ENCODE measurements at regions not wholly inside any gene's neighbourhood (a gene's known extent, or its start where the extent isn't known, plus 50 kb on each side); places are given as distances from the start of the nearest gene placed in this dataset.

DNA sequence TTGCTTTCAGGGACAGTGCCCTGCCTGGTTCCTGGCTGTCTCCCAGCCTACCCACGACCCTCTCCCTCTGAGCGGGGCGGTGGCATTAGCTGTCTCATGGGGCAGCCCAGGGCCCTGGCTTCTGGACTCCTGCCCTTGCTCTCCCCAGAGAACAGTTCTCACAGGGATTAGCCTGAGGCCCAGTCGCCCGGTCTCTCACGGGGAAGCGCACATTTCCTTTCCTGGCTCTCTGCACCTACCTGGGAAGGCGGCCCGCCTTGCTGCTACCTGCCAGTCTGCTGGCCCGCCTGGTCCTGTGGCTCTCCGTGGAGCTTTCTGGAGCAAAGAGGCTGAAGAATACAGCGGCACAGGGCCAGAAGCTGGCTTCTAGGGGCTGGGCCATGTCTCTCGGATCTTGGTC is 128.4 kb downstream of the FHDC1 start:
- H4K91ac ChIP-seq (ENCODE audit: low read length), result peak overlapping the region; percentile 28
- no peak overlapping the region for H3K9ac ChIP-seq (ENCODE audit: low read length)
- H3K23ac ChIP-seq (ENCODE audit: low read length in 2 of 2), result no peak overlapping the region
- H3K4me2 ChIP-seq (ENCODE audit: low read length, poor library complexity, severe bottlenecking), result no peak overlapping the region
- no peak for DNase-seq
- peak overlapping the region in 1 of 2 experiments; percentile 17 for H3K4ac ChIP-seq (ENCODE audit: low read depth in 1 of 2, low read length in 2 of 2)
- H3K4me3 ChIP-seq (ENCODE audit: insufficient read depth in 1 of 2, low read depth in 1 of 2, low read length in 2 of 2), result no peak overlapping the region
- no peak overlapping the region for H3K14ac ChIP-seq (ENCODE audit: low read length in 2 of 2)
- H3K27ac ChIP-seq (ENCODE audit: low read length, poor library complexity, severe bottlenecking), result no peak overlapping the region
- H3K79me1 ChIP-seq (replicated peaks; ENCODE audit: low read length, poor library complexity, severe bottlenecking), result no peaks in the 10 kb centered on the region
- H3K18ac ChIP-seq (ENCODE audit: low read depth in 1 of 2, low read length in 2 of 2), result no peak overlapping the region
- H3K4me1 ChIP-seq (ENCODE audit: control insufficient read depth, insufficient read depth, low read depth, low read length), result peaks cover 4% of the 10 kb centered on the region
- H2AFZ ChIP-seq (ENCODE audit: low read depth, low read length), result no peak overlapping the region
- no peak overlapping the region for H2BK5ac ChIP-seq (ENCODE audit: low read depth, low read length, poor library complexity, severe bottlenecking)
- H2BK120ac ChIP-seq (ENCODE audit: low read depth, low read length), result no peak overlapping the region
- 81% methylated on average over 13 of the region's 13 CpGs for WGBS
- peaks cover 0 to 11% of the 10 kb centered on the region in 2 experiments for H3K27me3 ChIP-seq (ENCODE audit: control insufficient read depth in 1 of 2, insufficient read depth in 1 of 2, low read length in 2 of 2)
- peak overlapping the region; percentile 68 for H4K8ac ChIP-seq (ENCODE audit: low read length)
- H3K36me3 ChIP-seq (ENCODE audit: control insufficient read depth in 1 of 2, insufficient read depth in 2 of 2, low read depth in 1 of 2, low read length in 2 of 2), result no peaks in the 10 kb centered on the region
- H2BK15ac ChIP-seq (ENCODE audit: low read depth, poor library complexity, severe bottlenecking), result no peak overlapping the region
- H2AK5ac ChIP-seq (ENCODE audit: low read length, severe bottlenecking), result no peak overlapping the region
- H3K9me3 ChIP-seq (ENCODE audit: control insufficient read depth, low read length), result no peaks in the 10 kb centered on the region
- H2BK12ac ChIP-seq (ENCODE audit: low read length in 2 of 2), result no peak overlapping the region

DNA sequence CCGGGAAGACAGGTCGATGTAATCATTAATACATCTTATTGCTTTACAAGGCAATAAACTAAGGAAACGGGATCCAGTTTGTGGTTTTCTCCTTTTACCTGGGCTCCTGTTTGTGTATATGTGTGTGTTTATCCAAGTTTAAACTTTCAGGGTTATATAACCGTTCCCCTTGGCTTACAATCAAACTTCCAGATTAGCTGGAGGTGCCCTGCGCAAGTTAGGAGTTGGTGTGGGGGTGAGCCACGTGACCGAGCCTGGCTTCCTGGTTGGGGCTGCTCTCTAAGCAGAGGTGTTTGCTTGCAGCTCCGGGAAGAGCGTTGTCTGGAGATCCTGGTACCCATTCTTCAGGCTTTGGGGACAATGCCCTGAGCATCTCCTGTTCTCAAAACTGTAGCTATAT is 129.2 kb downstream of the FHDC1 start:
- no peak overlapping the region for H2BK15ac ChIP-seq (ENCODE audit: low read depth, poor library complexity, severe bottlenecking)
- H4K91ac ChIP-seq (ENCODE audit: low read length), result no peak overlapping the region
- H3K4ac ChIP-seq (ENCODE audit: low read depth in 1 of 2, low read length in 2 of 2), result no peak overlapping the region
- H3K4me2 ChIP-seq (ENCODE audit: low read length, poor library complexity, severe bottlenecking), result no peak overlapping the region
- peaks cover 2% of the 10 kb centered on the region for H3K4me1 ChIP-seq (ENCODE audit: control insufficient read depth, insufficient read depth, low read depth, low read length)
- H2AFZ ChIP-seq (ENCODE audit: low read depth, low read length), result no peak overlapping the region
- no peak overlapping the region for H3K4me3 ChIP-seq (ENCODE audit: insufficient read depth in 1 of 2, low read depth in 1 of 2, low read length in 2 of 2)
- H3K9ac ChIP-seq (ENCODE audit: low read length), result no peak overlapping the region
- no peak overlapping the region for H2BK120ac ChIP-seq (ENCODE audit: low read depth, low read length)
- no peak overlapping the region for H2BK12ac ChIP-seq (ENCODE audit: low read length in 2 of 2)
- H2AK5ac ChIP-seq (ENCODE audit: low read length, severe bottlenecking), result no peak overlapping the region
- no peak overlapping the region for H3K18ac ChIP-seq (ENCODE audit: low read depth in 1 of 2, low read length in 2 of 2)
- no peak for DNase-seq
- H3K23ac ChIP-seq (ENCODE audit: low read length in 2 of 2), result no peak overlapping the region
- H3K27me3 ChIP-seq (ENCODE audit: control insufficient read depth in 1 of 2, insufficient read depth in 1 of 2, low read length in 2 of 2), result peaks cover 0 to 4% of the 10 kb centered on the region in 2 experiments
- no peak overlapping the region for H2BK5ac ChIP-seq (ENCODE audit: low read depth, low read length, poor library complexity, severe bottlenecking)
- H3K79me1 ChIP-seq (replicated peaks; ENCODE audit: low read length, poor library complexity, severe bottlenecking), result no peaks in the 10 kb centered on the region
- 76% methylated on average over 3 of the region's 9 CpGs for WGBS
- H3K9me3 ChIP-seq (ENCODE audit: control insufficient read depth, low read length), result no peaks in the 10 kb centered on the region
- H3K27ac ChIP-seq (ENCODE audit: low read length, poor library complexity, severe bottlenecking), result no peak overlapping the region
- no peaks in the 10 kb centered on the region for H3K36me3 ChIP-seq (ENCODE audit: control insufficient read depth in 1 of 2, insufficient read depth in 2 of 2, low read depth in 1 of 2, low read length in 2 of 2)
- no peak overlapping the region for H4K8ac ChIP-seq (ENCODE audit: low read length)
- no peak overlapping the region for H3K14ac ChIP-seq (ENCODE audit: low read length in 2 of 2)

GRCh38 chr4:153067376-153067775 is 131.3 kb downstream of the FHDC1 start:
- no peaks in the 10 kb centered on the region for H3K79me1 ChIP-seq (replicated peaks; ENCODE audit: low read length, poor library complexity, severe bottlenecking)

GRCh38 chr4:153068751-153069150 is 132.6 kb downstream of the FHDC1 start:
- Histone ChIP-seq H3K36me3 (ENCODE audit: control insufficient read depth in 1 of 2, insufficient read depth in 2 of 2, low read depth in 1 of 2, low read length in 2 of 2) (no peaks in the 10 kb centered on the region), H4K91ac (ENCODE audit: low read length) (no peak overlapping the region), H3K23ac (ENCODE audit: low read length in 2 of 2) (no peak overlapping the region), H2AFZ (ENCODE audit: low read depth, low read length) (no peak overlapping the region), H3K4me1 (ENCODE audit: control insufficient read depth, insufficient read depth, low read depth, low read length) (peaks cover 2% of the 10 kb centered on the region), H2BK120ac (ENCODE audit: low read depth, low read length) (no peak overlapping the region), H2BK15ac (ENCODE audit: low read depth, poor library complexity, severe bottlenecking) (no peak overlapping the region), H3K27me3 (ENCODE audit: control insufficient read depth in 1 of 2, insufficient read depth in 1 of 2, low read length in 2 of 2) (no peaks in the 10 kb centered on the region), H3K18ac (ENCODE audit: low read depth in 1 of 2, low read length in 2 of 2) (no peak overlapping the region), H3K4ac (ENCODE audit: low read depth in 1 of 2, low read length in 2 of 2) (no peak overlapping the region), H2BK5ac (ENCODE audit: low read depth, low read length, poor library complexity, severe bottlenecking) (no peak overlapping the region), H3K4me3 (ENCODE audit: insufficient read depth in 1 of 2, low read depth in 1 of 2, low read length in 2 of 2) (no peak overlapping the region), H3K4me2 (ENCODE audit: low read length, poor library complexity, severe bottlenecking) (no peak overlapping the region), H3K27ac (ENCODE audit: low read length, poor library complexity, severe bottlenecking) (no peak overlapping the region), H3K9ac (ENCODE audit: low read length) (no peak overlapping the region), H4K8ac (ENCODE audit: low read length) (no peak overlapping the region), H3K79me1 (replicated peaks; ENCODE audit: low read length, poor library complexity, severe bottlenecking) (no peaks in the 10 kb centered on the region), H3K9me3 (ENCODE audit: control insufficient read depth, low read length) (no peaks in the 10 kb centered on the region), H2AK5ac (ENCODE audit: low read length, severe bottlenecking) (no peak overlapping the region), H3K14ac (ENCODE audit: low read length in 2 of 2) (no peak overlapping the region), H2BK12ac (ENCODE audit: low read length in 2 of 2) (no peak overlapping the region)
- DNase-seq, result no peak
- WGBS, result over 99% methylated on average over 6 of the region's 7 CpGs

More at GRCh38 chr4:153067376-153067775, 131.3 kb downstream of the FHDC1 start:
- no peak overlapping the region for H2BK15ac ChIP-seq (ENCODE audit: low read depth, poor library complexity, severe bottlenecking)
- H3K9ac ChIP-seq (ENCODE audit: low read length), result no peak overlapping the region
- WGBS, result 53% methylated on average over 1 of the region's 1 CpG
- H3K18ac ChIP-seq (ENCODE audit: low read depth in 1 of 2, low read length in 2 of 2), result no peak overlapping the region
- peak; percentile 78 for DNase-seq
- no peak overlapping the region for H2BK5ac ChIP-seq (ENCODE audit: low read depth, low read length, poor library complexity, severe bottlenecking)
- H2AK5ac ChIP-seq (ENCODE audit: low read length, severe bottlenecking), result no peak overlapping the region
- H2BK120ac ChIP-seq (ENCODE audit: low read depth, low read length), result no peak overlapping the region
- H3K4ac ChIP-seq (ENCODE audit: low read depth in 1 of 2, low read length in 2 of 2), result no peak overlapping the region
- no peak overlapping the region for H4K91ac ChIP-seq (ENCODE audit: low read length)
- H3K9me3 ChIP-seq (ENCODE audit: control insufficient read depth, low read length), result no peaks in the 10 kb centered on the region
- no peak overlapping the region for H3K27ac ChIP-seq (ENCODE audit: low read length, poor library complexity, severe bottlenecking)
- no peak overlapping the region for H4K8ac ChIP-seq (ENCODE audit: low read length)
- H3K27me3 ChIP-seq (ENCODE audit: control insufficient read depth in 1 of 2, insufficient read depth in 1 of 2, low read length in 2 of 2), result no peaks in the 10 kb centered on the region
- H2BK12ac ChIP-seq (ENCODE audit: low read length in 2 of 2), result no peak overlapping the region
- peaks cover 2% of the 10 kb centered on the region for H3K4me1 ChIP-seq (ENCODE audit: control insufficient read depth, insufficient read depth, low read depth, low read length)
- H3K23ac ChIP-seq (ENCODE audit: low read length in 2 of 2), result no peak overlapping the region
- H3K36me3 ChIP-seq (ENCODE audit: control insufficient read depth in 1 of 2, insufficient read depth in 2 of 2, low read depth in 1 of 2, low read length in 2 of 2), result no peaks in the 10 kb centered on the region
- H2AFZ ChIP-seq (ENCODE audit: low read depth, low read length), result no peak overlapping the region
- H3K4me3 ChIP-seq (ENCODE audit: insufficient read depth in 1 of 2, low read depth in 1 of 2, low read length in 2 of 2), result no peak overlapping the region
- no peak overlapping the region for H3K14ac ChIP-seq (ENCODE audit: low read length in 2 of 2)
- no peak overlapping the region for H3K4me2 ChIP-seq (ENCODE audit: low read length, poor library complexity, severe bottlenecking)

All from mesenchymal stem cell (in vitro differentiated cells and primary cell).